GM13976 (cell line): ENCODE measurements at regions not wholly inside any gene's neighbourhood (a gene's known extent, or its start where the extent isn't known, plus 50 kb on each side); places are given as distances from the start of the nearest gene placed in this dataset.

Experiments used
- DNase-seq: peaks from one replicate; pipeline ENCODE4 v3.0.0; 2012; ENCODE audit warnings: low spot score
- CTCF ChIP-seq: IDR thresholded peaks from 2 replicates; pipeline ENCODE4 v1.5.1; 2012; ENCODE audit warnings: borderline replicate concordance, mild to moderate bottlenecking; ENCODE audit not compliant: insufficient read depth; ENCODE audit errors: extremely low read depth, missing control alignments, control extremely low read depth
- in situ Hi-C: fragments of 300-500 bp; cut with MboI; formaldehyde crosslinking; loops from one replicate; pipeline ENCODE4 v1.12.0; 2022; ENCODE audit warnings: low sequenced_read_pairs, mixed read lengths, inconsistent platforms; ENCODE audit not compliant: unreplicated experiment

GRCh38 chr9:12060811-12061210, 632.4 kb upstream of the TYRP1 start:
- no peak for TF ChIP-seq CTCF
- DNase-seq, result no peak
- in situ Hi-C loops, result no loop called here

- no peak for TF ChIP-seq CTCF
- DNase-seq, result no peak
Observed at GRCh38 chr9:12065050-12065449, 628.1 kb upstream of the TYRP1 start.

GRCh38 chr9:12065686-12066085, 627.5 kb upstream of the TYRP1 start:
- in situ Hi-C loops, result no loop called here
- TF ChIP-seq CTCF, result no peak
- no peak for DNase-seq

More at GRCh38 chr9:12065050-12065449, 628.1 kb upstream of the TYRP1 start:
- in situ Hi-C loops, result no loop called here

GRCh38 chr9:12066455-12067035, 626.6 kb upstream of the TYRP1 start:
- no peak for TF ChIP-seq CTCF

GRCh38 chr9:12069366-12069765, 623.8 kb upstream of the TYRP1 start:
- no peak for TF ChIP-seq CTCF
- DNase-seq, result no peak
- in situ Hi-C loops, result no loop called here

More at GRCh38 chr9:12066455-12067035, 626.6 kb upstream of the TYRP1 start:
- in situ Hi-C loops, result no loop called here
- DNase-seq, result no peak

- no peak for DNase-seq
- in situ Hi-C loops, result no loop called here
- no peak for TF ChIP-seq CTCF
Observed at GRCh38 chr9:12085399-12085798, 607.8 kb upstream of the TYRP1 start.
